Endothelial cell of umbilical vein (primary cell): ENCODE measurements at regions not wholly inside any gene's neighbourhood (a gene's known extent, or its start where the extent isn't known, plus 50 kb on each side); places are given as distances from the start of the nearest gene placed in this dataset.

Experiments used
- CTCF ChIP-seq, 2 donors: IDR thresholded peaks; 1 replicate in 1 of 2; 2 replicates in 1 of 2; pipeline ENCODE4 v1.5.1; 2011; ENCODE audit warnings: low read length in 2 of 2, mild to moderate bottlenecking in 2 of 2, moderate library complexity in 2 of 2, control low read depth in 1 of 2, inconsistent platforms in 1 of 2, low read depth in 1 of 2; ENCODE audit not compliant: insufficient read depth in 1 of 2; ENCODE audit errors: extremely low read depth in 1 of 2
- EZH2 ChIP-seq: IDR thresholded peaks from 2 replicates; pipeline ENCODE4 v1.6.1; 2012; ENCODE audit warnings: borderline replicate concordance, low read depth, mild to moderate bottlenecking, moderate library complexity, low read length, inconsistent platforms; ENCODE audit not compliant: severe bottlenecking
- JUN ChIP-seq: IDR thresholded peaks from 2 replicates; pipeline ENCODE4 v1.6.1; 2011; ENCODE audit warnings: borderline replicate concordance, low read depth; ENCODE audit not compliant: insufficient read length, insufficient read depth
- MYC ChIP-seq: IDR thresholded peaks from one replicate; pipeline ENCODE4 v1.6.1; 2011; ENCODE audit warnings: mild to moderate bottlenecking, low read depth, low read length
- POLR2A ChIP-seq: IDR thresholded peaks from 2 replicates; pipeline ENCODE4 v1.6.1; 2012; ENCODE audit warnings: low read depth, mild to moderate bottlenecking, control low read depth, low read length

- no peak for TF ChIP-seq EZH2
- TF ChIP-seq POLR2A, result no peak
- TF ChIP-seq CTCF (IDR thresholded peaks at IDR 0.05; ENCODE audit: extremely low read depth in 1 of 2, insufficient read depth in 1 of 2, low read depth in 1 of 2, low read length in 2 of 2), result no peak
- peak; percentile 64 for TF ChIP-seq MYC
- no peak for TF ChIP-seq JUN
Observed at GRCh38 chr12:93130366-93131054, 201.4 kb upstream of the EEA1 start.
